IMR-90 (cell line): ENCODE measurements at regions not wholly inside any gene's neighbourhood (a gene's known extent, or its start where the extent isn't known, plus 50 kb on each side); places are given as distances from the start of the nearest gene placed in this dataset.

Source experiments
- ATAC-seq: fragments of 200-7000 bp; cut with Tn5 transposase; 2 replicates; pipeline ENCODE4 v1.9.1; 2020; ENCODE audit warnings: low read depth, mild to moderate bottlenecking, moderate library complexity
- BruUV-seq: library from RNA; stranded (reverse); fragments of 400-500 nt; replicated peaks from 2 replicates; lab custom pipeline; 2021; lab: Mats Ljungman, UMichigan
- CTCF ChIA-PET: fragments of 300-600 bp; formaldehyde crosslinking; extraction: SDS; loops from one replicate; lab custom pipeline; 2021; ENCODE audit warnings: antibody characterized with exemption; lab: Yijun Ruan, JAX
- POLR2A ChIA-PET: fragments of 300-600 bp; sonication (Branson Sonifier 250); formaldehyde crosslinking; loops from one replicate; lab custom pipeline; 2022; ENCODE audit warnings: antibody characterized with exemption; ENCODE audit not compliant: unreplicated experiment; lab: Charles Lee
- DNase-seq: peaks from one replicate; pipeline ENCODE4 v3.0.0; 2013
- H2AFZ ChIP-seq: replicated peaks from 2 replicates; pipeline ENCODE3; 2013; ENCODE audit warnings: low read length, mild to moderate bottlenecking; ENCODE audit not compliant: poor library complexity
- H2AK5ac ChIP-seq: 2 replicates; pipeline ENCODE4 v1.6.1; 2013; ENCODE audit warnings: low read depth, low read length, inconsistent platforms
- H2AK9ac ChIP-seq: replicated peaks from 2 replicates; pipeline ENCODE3; 2013; ENCODE audit warnings: mild to moderate bottlenecking, low read depth, low read length, moderate library complexity; ENCODE audit not compliant: poor library complexity
- H2BK120ac ChIP-seq: 2 replicates; pipeline ENCODE4 v1.6.1; 2013; ENCODE audit warnings: low read depth, low read length, inconsistent platforms
- H2BK15ac ChIP-seq: 3 replicates; pipeline ENCODE4 v1.6.1; 2013; ENCODE audit warnings: low read depth, low read length, inconsistent platforms
- H2BK20ac ChIP-seq: 2 replicates; pipeline ENCODE4 v1.6.1; 2013; ENCODE audit warnings: low read depth, mild to moderate bottlenecking, inconsistent platforms, low read length, moderate library complexity
- H2BK5ac ChIP-seq: 2 replicates; pipeline ENCODE4 v1.6.1; 2013; ENCODE audit warnings: mild to moderate bottlenecking, low read depth, low read length, inconsistent platforms; ENCODE audit not compliant: poor library complexity, severe bottlenecking
- H3K14ac ChIP-seq: replicated peaks from 2 replicates; pipeline ENCODE4 v1.6.1; 2013; ENCODE audit warnings: low read depth, low read length, inconsistent platforms
- H3K18ac ChIP-seq: 2 replicates; pipeline ENCODE4 v1.6.1; 2013; ENCODE audit warnings: low read depth, low read length, control low read depth
- H3K23ac ChIP-seq: 2 replicates; pipeline ENCODE4 v1.6.1; 2013; ENCODE audit warnings: low read depth, low read length, inconsistent platforms
- H3K27ac ChIP-seq: 2 replicates; pipeline ENCODE4 v1.5.1; 2013; ENCODE audit warnings: mild to moderate bottlenecking, control low read depth, low read length; ENCODE audit not compliant: insufficient read depth
- H3K27me3 ChIP-seq: 2 replicates; pipeline ENCODE4 v1.6.1; 2013; ENCODE audit warnings: low read length; ENCODE audit not compliant: control insufficient read depth, insufficient read depth
- H3K36me3 ChIP-seq: 2 replicates; pipeline ENCODE4 v1.6.1; 2013; ENCODE audit warnings: low read length, mixed read lengths; ENCODE audit not compliant: control insufficient read depth, insufficient read depth
- H3K4ac ChIP-seq: 2 replicates; pipeline ENCODE4 v1.6.1; 2013; ENCODE audit warnings: low read depth, low read length, inconsistent platforms
- H3K4me1 ChIP-seq: 2 replicates; pipeline ENCODE4 v1.6.1; 2013; ENCODE audit warnings: low read length, mixed read lengths; ENCODE audit not compliant: control insufficient read depth, insufficient read depth
- H3K4me2 ChIP-seq: 2 replicates; pipeline ENCODE4 v1.6.1; 2013; ENCODE audit warnings: low read depth, mild to moderate bottlenecking, control low read depth, low read length, moderate library complexity
- H3K4me3 ChIP-seq: 2 replicates; pipeline ENCODE4 v1.5.1; 2013; ENCODE audit warnings: low read depth, mild to moderate bottlenecking, control low read depth, low read length, moderate library complexity; ENCODE audit not compliant: insufficient read depth
- H3K56ac ChIP-seq: 2 replicates; pipeline ENCODE4 v1.6.1; 2013; ENCODE audit warnings: low read length, inconsistent platforms; ENCODE audit not compliant: insufficient read depth; ENCODE audit errors: extremely low read depth
- H3K79me1 ChIP-seq, 2 experiments: 2 replicates each; pipeline ENCODE4 v1.6.1; 2013; ENCODE audit warnings: low read length in 2 of 2, inconsistent platforms in 1 of 2, low read depth in 1 of 2
- H3K9ac ChIP-seq: 2 replicates; pipeline ENCODE4 v1.6.1; 2013; ENCODE audit warnings: low read depth, low read length, control low read depth
- H3K9me1 ChIP-seq: 2 replicates; pipeline ENCODE4 v1.6.1; 2013; ENCODE audit warnings: low read length, inconsistent platforms; ENCODE audit not compliant: insufficient read depth
- H3K9me3 ChIP-seq: 2 replicates; pipeline ENCODE4 v1.6.1; 2013; ENCODE audit warnings: low read length; ENCODE audit not compliant: control insufficient read depth, insufficient read depth
- H4K20me1 ChIP-seq: 2 replicates; pipeline ENCODE4 v1.6.1; 2013; ENCODE audit warnings: low read length, inconsistent platforms; ENCODE audit not compliant: insufficient read depth
- H4K5ac ChIP-seq: 2 replicates; pipeline ENCODE4 v1.6.1; 2013; ENCODE audit warnings: mild to moderate bottlenecking, low read depth, low read length, control low read depth
- H4K8ac ChIP-seq, 2 experiments: 2 replicates each; pipeline ENCODE4 v1.6.1; 2013; ENCODE audit warnings: low read depth in 2 of 2, low read length in 2 of 2, control low read depth in 1 of 2, inconsistent platforms in 1 of 2
- H4K91ac ChIP-seq: 2 replicates; pipeline ENCODE4 v1.6.1; 2013; ENCODE audit warnings: low read depth, low read length, inconsistent platforms; ENCODE audit not compliant: insufficient read depth
- RAD21 ChIP-seq: IDR thresholded peaks from 2 replicates; pipeline ENCODE4 v1.6.1; 2012; ENCODE audit warnings: low read length, improper control_type of control experiment
- dilution Hi-C: fragments of 300-500 bp; cut with HindIII; formaldehyde crosslinking; loops from one replicate; pipeline ENCODE4 v1.14.3; 2018; ENCODE audit warnings: low sequenced_read_pairs; ENCODE audit not compliant: unreplicated experiment
- in situ Hi-C: fragments of 300-500 bp; cut with MboI; formaldehyde crosslinking; loops from 3 replicates; pipeline ENCODE4 v1.14.3; 2019; ENCODE audit warnings: low sequenced_read_pairs, inconsistent platforms, mixed read lengths
- intact Hi-C: fragments of 100-400 bp; cut with micrococcal nuclease; formaldehyde crosslinking; loops from 2 replicates; pipeline ENCODE4 v1.10.0; 2022

GRCh38 chr4:34139346-34139745, 2105.0 kb downstream of the ARAP2 start:
- Histone ChIP-seq H3K4me1 (no peaks in the 10 kb centered on the region), H4K8ac (no peak overlapping the region), H3K4me2 (no peak overlapping the region), H3K79me1 (no peaks in the 10 kb centered on the region), H3K9me1 (no peaks in the 10 kb centered on the region), H4K5ac (no peak overlapping the region), H4K91ac (no peak overlapping the region), H2BK5ac (no peak overlapping the region), H3K14ac (no peak overlapping the region), H2BK120ac (no peak overlapping the region), H3K36me3 (no peaks in the 10 kb centered on the region), H2AK5ac (no peak overlapping the region), H2AK9ac (no peak overlapping the region), H3K27me3 (no peaks in the 10 kb centered on the region), H3K23ac (no peak overlapping the region), H3K9me3 (no peaks in the 10 kb centered on the region), H3K56ac (no peak overlapping the region), H4K20me1 (no peaks in the 10 kb centered on the region), H3K27ac (no peak overlapping the region), H2BK15ac (no peak overlapping the region), H3K9ac (no peak overlapping the region), H3K4me3 (no peak overlapping the region), H3K18ac (no peak overlapping the region), H2BK20ac (no peak overlapping the region), H2AFZ (no peak overlapping the region), H3K4ac (no peak overlapping the region)
- DNase-seq (no peak), ATAC-seq (no peak)
- in situ Hi-C loops, result no loop called here
- ChIA-PET POLR2A (interaction anchor here (0.5 kb wide), 1 partner anchor 161 kb away, joined by 4 read pairs; no protein-coding TSS in a partner anchor), CTCF (no interaction called here)
- no peak for TF ChIP-seq RAD21
- dilution Hi-C loops, result no loop called here
- no TSS peak for BruUV-seq
- intact Hi-C loops, result no loop called here
